Pulmonary artery endothelial cell (primary cell): ENCODE measurements at regions not wholly inside any gene's neighbourhood (a gene's known extent, or its start where the extent isn't known, plus 50 kb on each side); places are given as distances from the start of the nearest gene placed in this dataset.

Experiments used
- DNase-seq: peaks from one replicate; pipeline ENCODE4 v3.0.0-alpha.2; 2011; ENCODE audit warnings: low read depth, low spot score

DNA sequence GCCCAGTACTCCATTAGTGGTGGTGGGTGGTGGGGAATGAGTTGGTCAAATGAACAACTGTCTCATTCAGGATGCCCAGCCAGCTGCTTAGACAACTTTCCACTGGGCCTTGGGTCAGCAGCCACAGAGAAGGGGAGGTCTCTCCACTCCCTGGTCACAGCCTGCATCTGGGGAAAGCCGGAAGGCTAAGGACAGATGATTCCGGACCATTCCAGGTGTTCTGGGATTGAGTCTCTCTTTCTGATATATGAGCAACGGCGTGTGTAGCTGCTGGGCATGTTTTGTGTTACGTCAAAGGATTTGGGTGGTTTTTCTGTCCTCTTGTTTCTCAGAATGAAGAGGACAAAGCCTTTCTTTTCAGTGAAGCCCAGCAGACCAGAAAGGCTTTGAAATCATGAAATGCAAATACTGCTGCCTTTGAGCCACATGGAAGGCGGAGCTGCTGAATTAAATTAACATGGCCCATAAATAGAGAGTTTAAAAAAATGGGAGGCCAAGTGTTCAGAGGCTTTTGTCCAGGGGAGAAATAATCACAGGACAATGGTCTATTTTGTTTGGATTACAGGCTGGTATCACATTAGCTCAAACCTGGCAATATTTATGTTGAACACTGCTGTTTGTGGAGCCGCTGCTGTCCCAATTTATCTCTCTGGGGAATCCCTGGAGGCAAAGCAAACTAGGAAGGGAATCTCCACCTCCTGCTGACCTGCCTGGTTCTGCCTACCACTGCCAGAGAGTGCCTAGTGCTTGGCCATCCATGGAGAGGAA, 234.4 kb upstream of the E2F8 start:
- no peak for DNase-seq

- no peak for DNase-seq
These were observed 233.5 kb upstream of the E2F8 start for GRCh38 chr11:19474211-19474610.

DNA sequence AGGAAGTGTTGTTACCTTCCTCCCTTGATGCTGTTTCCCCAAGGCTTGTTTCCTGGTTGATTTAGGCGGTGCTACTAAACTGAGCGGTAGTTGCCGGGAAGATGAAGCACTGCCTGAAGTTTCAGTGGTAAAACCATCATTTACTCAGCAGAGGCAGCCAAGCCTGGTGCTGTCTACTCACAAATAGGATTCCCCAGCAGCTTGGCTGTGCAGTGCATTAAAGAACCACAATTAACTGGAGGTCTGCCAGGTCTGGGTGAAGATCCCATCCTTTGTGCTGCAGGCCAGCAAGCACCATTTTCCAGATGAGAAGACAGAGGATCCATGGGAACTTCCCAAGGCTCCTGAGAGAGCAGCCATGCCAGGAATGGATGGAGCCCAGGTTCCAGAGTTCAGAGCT, 231.9 kb upstream of the E2F8 start:
- DNase-seq: no peak

- DNase-seq: no peak
These were observed 227.2 kb upstream of the E2F8 start for GRCh38 chr11:19467904-19468303.

DNA sequence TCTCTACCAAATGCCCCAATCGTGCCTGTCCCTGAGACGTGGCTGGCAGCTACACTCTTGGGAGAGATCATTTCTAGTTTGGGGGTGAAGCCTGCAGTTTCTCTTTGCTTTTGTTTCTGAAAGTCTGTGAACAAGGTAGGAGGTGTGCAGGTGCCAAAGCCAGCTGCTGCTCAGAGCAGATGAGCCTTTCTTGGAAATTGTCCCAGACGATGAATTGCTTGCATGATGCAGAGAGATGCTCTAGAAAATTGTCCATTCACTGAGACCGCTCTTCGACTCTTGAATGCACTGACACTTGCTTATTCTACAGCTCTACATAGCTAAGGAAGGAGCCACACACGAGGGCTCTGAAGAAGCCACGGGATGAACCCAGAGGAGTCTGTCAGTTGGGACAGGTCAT, 225.6 kb upstream of the E2F8 start:
- DNase-seq: no peak

DNA sequence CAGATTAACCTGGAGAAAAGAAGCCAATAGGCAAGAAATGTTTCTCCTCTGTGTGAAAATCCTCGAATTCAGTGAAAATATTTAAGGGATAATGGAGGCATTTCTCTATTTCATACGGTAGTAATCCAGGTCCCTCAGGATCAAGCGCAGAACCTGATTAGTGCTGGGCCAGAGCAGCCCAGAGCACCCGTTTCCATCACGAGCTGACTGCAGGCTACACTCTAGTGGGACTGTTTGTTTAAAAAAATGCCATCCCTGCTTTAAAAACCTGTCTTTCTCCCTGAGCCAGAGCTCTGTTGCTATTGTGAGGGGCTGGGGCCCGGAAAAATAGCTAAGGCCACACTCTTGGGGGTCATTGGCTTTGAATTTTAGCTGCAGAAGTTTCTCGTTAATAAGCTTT, 223.2 kb upstream of the E2F8 start:
- no peak for DNase-seq

GRCh38 chr11:19460718-19461405, 220.1 kb upstream of the E2F8 start:
- DNase-seq: no peak

GRCh38 chr11:19459240-19459639, 218.5 kb upstream of the E2F8 start:
- no peak for DNase-seq

- DNase-seq: no peak
These were observed 218.0 kb upstream of the E2F8 start for GRCh38 chr11:19458721-19459120.

GRCh38 chr11:19458231-19458630, 217.5 kb upstream of the E2F8 start:
- DNase-seq: no peak

DNA sequence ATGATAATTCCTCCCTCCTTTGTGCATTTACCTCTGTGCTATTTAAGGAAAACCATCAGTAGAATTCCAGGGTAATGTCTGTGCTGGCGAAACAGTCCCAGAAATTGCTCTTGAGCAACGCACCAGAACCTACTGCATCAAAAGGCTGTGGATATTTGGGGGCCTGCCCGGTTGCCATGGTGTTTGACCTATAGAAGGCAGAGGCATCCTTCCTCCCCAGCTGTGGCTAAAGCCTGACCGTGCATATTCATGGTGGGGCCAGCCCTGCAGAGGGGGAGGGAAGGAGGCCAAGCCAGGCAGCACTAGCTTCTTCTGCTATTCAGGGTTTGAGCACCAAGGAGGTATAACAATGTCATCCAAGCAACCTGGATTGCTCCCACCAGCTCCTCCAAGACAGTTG, 215.0 kb upstream of the E2F8 start:
- no peak for DNase-seq

DNA sequence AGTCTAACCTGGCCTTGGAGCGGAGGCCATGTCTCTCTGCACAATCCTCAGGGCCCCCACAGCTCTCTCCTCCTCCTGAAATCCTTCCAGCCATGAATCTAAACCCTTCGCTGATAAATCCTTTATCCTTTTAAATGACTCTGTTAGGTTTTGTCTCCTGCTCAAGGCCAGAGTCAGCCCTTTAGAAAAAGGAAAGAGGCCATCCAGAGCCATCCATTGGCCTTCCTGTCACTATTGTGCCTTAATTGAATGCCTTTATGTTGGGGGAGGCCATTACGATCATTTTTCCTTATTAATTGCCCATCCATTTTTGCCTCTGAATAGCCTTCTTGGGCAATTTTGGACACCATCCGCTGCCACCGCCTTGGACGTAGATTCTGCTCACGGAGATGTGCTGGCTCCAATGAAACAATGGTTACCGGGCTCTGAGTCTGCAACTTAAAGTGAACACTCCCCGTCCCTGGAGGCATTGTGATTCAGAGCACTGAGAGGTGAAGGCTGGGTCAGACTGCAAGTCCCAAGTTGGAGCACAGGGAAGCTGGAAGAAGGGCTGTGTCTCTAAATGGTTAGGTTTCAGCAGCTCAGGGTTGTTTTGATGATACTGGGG, 213.0 kb upstream of the E2F8 start:
- no peak for DNase-seq

DNA sequence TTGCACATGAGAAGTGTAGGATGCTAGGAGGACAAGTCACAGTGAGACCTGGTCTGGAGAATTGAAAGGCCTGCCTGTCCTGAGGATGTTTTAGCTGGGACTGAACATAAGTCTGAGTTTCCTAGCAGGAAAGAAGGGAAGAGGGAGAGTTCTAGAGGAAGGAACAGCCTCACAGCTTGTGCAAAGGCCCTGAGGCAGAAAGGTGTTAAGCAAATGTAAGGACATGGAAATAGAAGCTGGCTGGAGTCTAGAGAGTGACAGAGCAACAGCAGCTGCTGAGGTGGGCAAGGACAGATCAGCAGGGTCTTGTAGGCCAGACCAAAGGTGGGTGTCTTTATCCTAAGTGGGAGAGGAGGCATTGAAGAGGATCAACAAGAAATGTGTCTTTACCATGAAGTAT, 210.9 kb upstream of the E2F8 start:
- DNase-seq: no peak

- no peak for DNase-seq
These were observed 209.5 kb upstream of the E2F8 start for GRCh38 chr11:19450282-19450681.

DNA sequence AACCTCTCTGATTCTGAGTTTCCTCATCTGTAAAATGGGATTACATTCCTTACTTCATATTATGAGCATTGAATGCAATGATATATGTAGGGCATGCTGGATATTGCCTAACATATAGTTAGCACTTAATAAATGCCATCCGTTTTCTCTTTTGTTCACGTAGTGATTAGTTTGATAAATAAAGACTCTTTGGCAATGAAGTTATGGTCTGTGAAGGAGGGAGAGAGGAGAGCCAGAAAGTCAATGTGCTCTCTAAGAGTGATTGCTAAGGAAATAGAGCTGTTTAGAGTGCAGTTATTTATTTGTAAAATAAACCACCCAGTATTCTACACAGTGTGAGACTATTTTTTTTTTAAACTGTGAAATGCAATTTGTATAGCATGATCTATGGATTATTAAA, 207.9 kb upstream of the E2F8 start:
- DNase-seq: no peak

DNA sequence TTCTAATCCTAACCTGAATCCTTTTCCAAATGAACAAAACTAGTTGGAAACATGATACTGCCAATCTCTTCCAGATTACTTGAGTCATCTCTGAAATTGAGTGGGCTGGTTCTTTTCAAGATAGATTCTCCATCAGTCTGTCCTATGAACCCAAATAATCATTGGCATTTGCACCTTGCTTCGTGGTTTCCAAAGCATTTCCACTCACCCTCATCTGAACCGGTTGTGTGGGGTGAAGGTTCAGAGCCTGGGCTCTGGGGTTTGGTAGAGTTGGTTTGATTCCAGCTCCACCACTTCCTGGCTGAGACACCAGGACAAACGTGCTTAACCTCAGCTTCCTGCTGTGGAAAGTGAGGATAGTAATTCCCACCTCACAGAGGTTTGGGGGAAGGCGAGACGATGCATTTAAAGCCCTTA, 206.4 kb upstream of the E2F8 start:
- no peak for DNase-seq

- DNase-seq: no peak
These were observed 205.0 kb upstream of the E2F8 start for GRCh38 chr11:19445771-19446170.

DNA sequence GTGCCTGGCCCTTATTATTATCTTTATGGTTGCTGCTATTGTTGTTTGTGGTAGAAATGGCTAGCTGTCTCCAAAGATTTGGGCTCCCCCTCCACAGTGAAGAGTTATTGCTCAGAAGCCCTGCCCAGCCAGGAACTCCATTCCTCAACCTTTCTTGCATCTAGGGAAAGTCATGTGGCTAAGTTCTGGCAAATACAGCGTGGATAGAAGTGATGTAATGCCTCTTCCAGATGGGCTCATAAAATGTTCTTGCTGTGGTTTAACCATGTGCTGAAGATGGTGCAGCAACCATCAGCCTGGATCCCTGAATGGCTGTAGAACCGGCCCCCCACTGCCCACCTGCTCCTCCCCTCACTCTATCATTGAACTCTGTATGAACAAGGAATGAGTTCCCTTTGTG, 203.5 kb upstream of the E2F8 start:
- DNase-seq: no peak

GRCh38 chr11:19442554-19442910, 201.8 kb upstream of the E2F8 start:
- no peak for DNase-seq

GRCh38 chr11:19441752-19442553, 201.2 kb upstream of the E2F8 start:
- DNase-seq: peak; percentile 85

DNA sequence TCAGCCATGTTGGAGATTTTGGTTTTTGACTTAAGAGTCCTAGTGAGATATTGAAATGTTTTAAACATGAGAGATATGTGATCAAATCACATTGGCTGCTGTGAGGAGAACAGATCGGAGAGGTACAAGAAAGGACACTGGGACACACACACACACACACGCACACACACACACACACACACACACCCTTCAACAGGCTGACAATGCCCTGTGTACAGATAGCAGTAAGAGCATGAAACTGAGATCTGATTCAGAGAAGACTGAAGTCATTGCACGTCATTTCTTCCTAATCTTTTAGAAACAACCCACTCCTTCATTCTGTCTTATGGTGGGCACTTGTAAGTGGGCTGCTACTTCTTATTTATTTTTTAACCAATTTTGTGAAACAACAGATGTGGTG, 200.5 kb upstream of the E2F8 start:
- no peak for DNase-seq

GRCh38 chr11:19437760-19438159, 197.0 kb upstream of the E2F8 start:
- DNase-seq: peak; percentile 48
